ENCODE measurements at regions not wholly inside any gene's neighbourhood (a gene's known extent, or its start where the extent isn't known, plus 50 kb on each side); places are given as distances from the start of the nearest gene placed in this dataset.

DNA sequence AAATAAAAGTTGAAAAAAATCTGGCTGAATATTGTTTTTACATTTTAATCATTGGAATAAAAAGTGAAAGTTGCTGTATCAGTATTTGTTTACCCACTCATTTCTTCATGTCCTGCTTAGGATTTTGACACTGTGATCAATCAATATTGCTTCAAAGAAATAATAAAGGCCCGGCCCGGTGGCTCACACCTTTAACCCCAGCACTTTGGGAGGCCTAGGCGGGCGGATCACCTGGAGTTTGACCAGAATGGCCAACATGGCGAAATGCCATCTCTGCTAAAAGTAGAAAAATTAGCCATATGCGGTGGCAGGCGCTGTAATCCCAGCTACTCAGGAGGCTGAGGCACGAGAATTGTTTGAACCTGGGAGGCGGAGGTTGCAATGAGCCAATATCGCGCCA lies 93.7 kb upstream of the CTNND2 start:
- DNase-seq (ENCODE audit: low read depth), result no peak

DNA sequence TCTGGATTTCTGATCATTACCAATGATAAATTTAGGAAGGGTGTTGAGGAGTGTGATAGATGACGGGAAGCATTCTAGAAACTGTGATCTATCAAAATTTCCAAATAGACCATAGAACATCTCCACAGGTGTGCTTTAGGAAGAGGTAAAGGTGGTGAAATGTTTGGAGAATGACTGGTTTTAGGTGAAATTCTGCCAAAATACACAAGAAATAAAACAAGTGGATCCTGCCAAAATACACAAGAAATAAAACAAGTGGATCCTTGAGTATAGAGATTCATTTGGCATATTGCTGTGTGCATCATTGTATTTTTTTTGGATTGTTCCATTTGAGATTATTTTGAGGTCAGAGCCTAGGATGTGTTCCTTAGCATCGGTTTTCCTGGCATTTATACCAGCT lies 88.3 kb upstream of the CTNND2 start:
- no peak for DNase-seq (ENCODE audit: low read depth)

DNA sequence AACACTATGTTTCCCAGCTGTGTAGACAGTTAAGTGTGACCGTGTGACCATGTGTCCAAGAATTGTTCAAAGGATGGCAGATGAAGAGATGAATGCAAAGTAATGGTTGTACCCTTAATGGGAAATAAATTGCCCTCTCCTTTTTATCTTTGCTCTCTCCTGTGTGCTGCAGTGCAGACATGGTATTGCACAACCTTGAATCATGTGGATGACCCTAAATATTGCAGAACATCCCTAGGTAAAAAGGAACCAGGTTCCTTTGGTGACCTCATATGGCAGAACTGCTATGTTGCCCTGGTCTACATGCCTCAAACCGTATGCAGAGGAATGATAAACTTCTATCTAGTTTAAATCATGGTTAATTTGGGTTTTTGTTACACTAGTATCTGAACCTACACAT lies 81.7 kb upstream of the CTNND2 start:
- DNase-seq (ENCODE audit: low read depth), result no peak

DNA sequence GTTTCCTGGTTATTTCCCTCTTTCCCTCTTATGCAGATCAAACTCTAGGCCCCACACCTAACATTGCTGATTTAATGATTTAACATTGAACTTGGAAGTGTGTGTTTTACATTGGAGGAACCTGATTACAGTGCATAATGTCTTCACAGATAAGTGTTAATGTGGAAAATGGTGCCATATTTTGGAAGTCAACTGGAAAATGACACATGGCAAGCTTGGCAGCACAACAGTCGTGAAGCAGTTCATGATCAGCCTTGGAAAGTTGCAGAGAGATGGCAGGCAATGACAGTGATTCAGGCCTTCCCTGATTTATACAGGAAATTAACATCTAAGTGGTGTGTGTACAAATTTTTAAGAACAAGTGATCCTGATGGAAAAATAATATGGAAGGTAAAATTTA lies 80.0 kb upstream of the CTNND2 start:
- DNase-seq (ENCODE audit: low read depth), result no peak

DNA sequence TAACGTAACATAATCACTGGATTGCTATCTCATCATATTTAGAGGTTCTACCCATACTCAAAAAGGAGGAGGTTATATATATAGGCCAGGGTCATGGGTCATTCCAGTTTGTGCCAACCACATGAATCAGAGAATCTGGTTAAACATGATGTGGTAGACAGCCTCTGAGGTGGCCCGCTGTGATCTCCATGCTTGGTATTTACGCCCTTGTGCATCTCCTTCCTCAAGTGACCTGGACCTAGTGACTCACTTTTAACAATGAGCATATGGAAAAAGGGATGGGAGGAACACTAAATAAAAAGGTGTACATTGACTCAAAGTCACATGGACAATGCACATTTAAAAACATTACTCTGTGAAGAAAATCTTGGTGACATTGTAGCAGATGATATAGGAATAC lies 77.7 kb upstream of the CTNND2 start:
- DNase-seq (ENCODE audit: low read depth), result no peak

DNA sequence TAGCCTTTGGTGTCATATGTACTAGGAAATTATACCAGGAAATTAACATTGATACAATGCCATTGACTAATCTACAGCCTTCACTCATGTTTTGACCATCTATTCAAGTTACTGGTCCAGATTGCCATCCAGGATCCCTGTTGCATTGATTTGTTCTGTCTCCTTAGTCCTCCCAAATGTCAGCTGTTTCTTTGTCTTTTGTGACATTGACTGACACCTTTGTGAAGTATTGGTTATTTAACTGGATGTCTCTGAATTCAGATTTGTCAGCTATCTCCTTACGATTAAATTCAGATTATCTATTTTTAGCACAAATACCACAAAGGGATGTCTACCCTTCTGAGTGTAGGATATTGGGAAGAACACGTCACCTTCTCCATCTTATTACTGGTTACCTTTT lies 73.7 kb upstream of the CTNND2 start:
- DNase-seq (ENCODE audit: low read depth), result no peak

DNA sequence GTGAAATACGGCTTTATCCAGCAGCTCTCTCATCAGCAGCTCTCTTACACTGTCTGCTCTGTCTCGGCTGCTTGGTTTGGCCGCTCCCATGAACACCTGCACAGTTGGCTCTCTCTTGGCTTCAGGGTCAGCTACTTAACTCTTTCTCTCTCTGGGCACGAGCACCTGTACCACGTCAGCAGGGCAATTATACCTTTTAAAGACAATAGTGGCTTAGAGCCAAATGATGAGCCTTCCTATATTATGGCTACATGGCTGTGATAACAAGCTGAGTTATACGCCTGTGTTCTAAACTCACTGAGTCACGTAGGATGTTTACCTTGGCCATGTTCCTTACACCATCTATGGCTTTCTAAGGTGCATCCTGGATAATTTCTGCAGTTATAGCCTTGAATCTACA lies 69.2 kb upstream of the CTNND2 start:
- DNase-seq (ENCODE audit: low read depth), result no peak

DNA sequence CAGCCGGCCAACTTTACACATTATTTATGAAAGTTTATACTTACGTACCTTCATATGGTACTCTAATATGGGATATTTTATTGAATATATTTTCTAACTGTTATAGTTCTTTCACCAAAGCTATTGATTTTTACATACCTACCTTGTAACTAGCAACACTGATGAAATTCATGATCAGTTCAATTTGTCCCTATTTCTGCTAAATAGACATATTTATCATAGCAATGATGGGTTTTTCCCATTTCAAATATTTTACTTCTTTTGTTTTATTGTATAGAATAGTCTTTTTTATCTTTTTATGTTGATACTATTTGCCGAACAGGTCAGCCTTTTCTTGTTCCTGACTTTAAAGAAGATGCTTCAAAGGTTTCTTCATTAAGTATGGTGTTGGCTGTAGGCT lies 59.0 kb upstream of the CTNND2 start:
- no peak for DNase-seq (ENCODE audit: low read depth)

DNA sequence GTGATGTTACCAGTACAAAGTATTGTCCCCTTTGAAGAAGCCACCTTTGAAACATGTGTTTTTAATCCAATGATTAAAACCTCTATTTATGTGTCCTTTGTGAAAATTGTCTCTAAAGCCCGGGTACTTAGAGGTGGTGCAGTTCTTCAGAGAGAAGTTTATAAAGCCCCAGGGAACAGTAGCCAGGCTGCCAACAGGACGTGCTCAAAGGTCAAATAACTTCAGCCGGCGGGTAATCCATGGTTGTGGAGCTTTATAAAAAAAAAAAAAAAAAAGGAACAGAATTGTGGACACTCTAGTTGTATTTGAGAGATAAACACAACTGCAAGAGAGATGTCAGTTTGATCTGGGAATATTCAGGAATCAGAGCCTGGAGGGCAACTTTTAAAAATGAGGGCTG lies 57.9 kb upstream of the CTNND2 start:
- DNase-seq (ENCODE audit: low read depth), result no peak

DNA sequence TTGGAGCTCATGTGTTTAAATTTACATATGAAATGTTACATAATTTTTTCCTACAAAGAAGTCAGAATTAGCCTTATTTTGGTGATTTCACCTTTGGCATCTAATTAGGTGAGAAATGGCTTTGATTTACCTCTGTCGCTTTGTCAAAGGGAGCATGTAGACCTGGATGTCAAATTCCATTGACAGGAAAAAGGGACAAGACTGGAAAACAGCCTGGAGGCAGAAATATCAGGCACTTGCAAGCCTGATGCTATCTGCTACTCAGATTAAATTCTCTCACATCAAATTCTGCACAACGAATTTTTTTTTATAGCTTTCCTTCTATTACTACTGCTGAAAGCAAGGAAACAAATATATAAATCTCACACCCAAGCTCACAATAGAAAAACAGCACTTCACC lies 54.1 kb upstream of the CTNND2 start:
- DNase-seq (ENCODE audit: low read depth), result no peak

DNA sequence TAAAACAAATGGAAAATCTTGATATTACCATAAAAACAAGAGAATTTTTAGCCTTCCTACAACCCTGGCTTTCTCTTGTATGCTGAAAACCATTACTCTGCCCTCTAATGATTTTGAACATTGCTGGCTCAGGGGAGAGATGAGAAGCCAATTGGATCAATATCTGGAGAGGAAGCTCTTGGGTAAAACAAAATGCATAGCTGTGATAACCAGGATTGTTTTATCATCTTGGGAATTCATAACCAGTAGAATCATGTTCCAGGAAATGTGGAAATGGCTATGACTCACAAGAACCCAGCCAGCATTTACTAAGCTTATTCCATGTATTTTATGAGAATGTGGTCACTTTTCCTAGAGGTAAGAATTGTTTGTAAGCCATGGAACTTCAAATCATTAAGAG lies 51.1 kb upstream of the CTNND2 start:
- DNase-seq (ENCODE audit: low read depth), result no peak
